Gastroesophageal sphincter (tissue), 4 donors: ENCODE measurements at regions not wholly inside any gene's neighbourhood (a gene's known extent, or its start where the extent isn't known, plus 50 kb on each side); places are given as distances from the start of the nearest gene placed in this dataset.

Experiments used
- ATAC-seq: fragments of 150-250 bp; one replicate; pipeline ENCODE4 v1.9.1; 2016; ENCODE audit warnings: mild to moderate bottlenecking, moderate library complexity
- H3K27ac ChIP-seq, 4 donors: fragments of 200-600 bp; sonication (generic) in 3 of 4; 1 replicate in 3 of 4; 2 replicates in 1 of 4; pipeline ENCODE4 v1.5.1; 2016 to 2019
- H3K27me3 ChIP-seq: fragments of 200-600 bp; sonication (generic); one replicate; pipeline ENCODE4 v1.5.1; 2019
- H3K36me3 ChIP-seq, 2 donors: fragments of 200-600 bp; sonication (generic); one replicate each; pipeline ENCODE4 v1.5.1; 2019; ENCODE audit warnings: control low read depth in 1 of 2
- H3K4me1 ChIP-seq, 3 donors: fragments of 200-600 bp; sonication (generic); 1 replicate in 2 of 3; 2 replicates in 1 of 3; pipeline ENCODE4 v1.5.1; 2016 to 2019; ENCODE audit warnings: control low read depth in 2 of 3
- H3K4me3 ChIP-seq, 2 donors: fragments of 200-600 bp; sonication (generic); one replicate each; pipeline ENCODE4 v1.5.1; 2019; ENCODE audit warnings: mild to moderate bottlenecking in 1 of 2, moderate library complexity in 1 of 2
- H3K9me3 ChIP-seq, 3 donors: fragments of 200-600 bp; sonication (generic); one replicate each; pipeline ENCODE4 v1.5.1; 2017 to 2019; ENCODE audit warnings: control low read depth in 2 of 3
- EP300 ChIP-seq: sonication (generic); formaldehyde crosslinking; IDR thresholded peaks from one replicate; pipeline ENCODE4 v1.6.1; 2017; ENCODE audit warnings: antibody characterized with exemption, mild to moderate bottlenecking
- POLR2A ChIP-seq, 2 donors: fragments of 450-650 bp; IDR thresholded peaks; one replicate each; pipeline ENCODE4 v1.6.1; 2017; ENCODE audit warnings: antibody characterized with exemption in 2 of 2, mild to moderate bottlenecking in 2 of 2, moderate library complexity in 1 of 2
- POLR2AphosphoS5 ChIP-seq: sonication (generic); formaldehyde crosslinking; IDR thresholded peaks from one replicate; pipeline ENCODE4 v1.6.1; 2017; ENCODE audit warnings: antibody characterized with exemption
- WGBS, 2 donors: methylation state at CpG; one replicate each; pipeline ENCODE4 v1.1.5; 2018; ENCODE audit warnings: low coverage in 1 of 2; 5-methylcytosine and 5-hydroxymethylcytosine counted together
- TF ChIP-seq, protein P1 (sequence below), 4 experiments: fragments of 200-600 bp in 2 of 4; fragments of 450-650 bp in 2 of 4; sonication (generic) in 1 of 4; IDR thresholded peaks; one replicate each; pipeline ENCODE4 v1.5.1; 2017 to 2019; ENCODE audit warnings: antibody characterized with exemption in 4 of 4, mild to moderate bottlenecking in 2 of 4, moderate library complexity in 2 of 4

- H3K4me1 ChIP-seq: no peaks in the 10 kb centered on the region
- WGBS, 2 donors: 86% methylated on average over 1 of the region's 1 CpG; no CpG with 5 or more reads in 1 of the 2 donors
- no peak for ATAC-seq
- H3K9me3 ChIP-seq: no peaks in the 10 kb centered on the region
- no peak overlapping the region for H3K4me3 ChIP-seq
- H3K27ac ChIP-seq: no peak overlapping the region
- H3K36me3 ChIP-seq: no peaks in the 10 kb centered on the region
- no peaks in the 10 kb centered on the region for H3K27me3 ChIP-seq
- TF ChIP-seq POLR2A (IDR thresholded peaks at IDR 0.05) (no peak), EP300 (no peak), POLR2AphosphoS5 (no peak)
- TF ChIP-seq, protein P1, sequence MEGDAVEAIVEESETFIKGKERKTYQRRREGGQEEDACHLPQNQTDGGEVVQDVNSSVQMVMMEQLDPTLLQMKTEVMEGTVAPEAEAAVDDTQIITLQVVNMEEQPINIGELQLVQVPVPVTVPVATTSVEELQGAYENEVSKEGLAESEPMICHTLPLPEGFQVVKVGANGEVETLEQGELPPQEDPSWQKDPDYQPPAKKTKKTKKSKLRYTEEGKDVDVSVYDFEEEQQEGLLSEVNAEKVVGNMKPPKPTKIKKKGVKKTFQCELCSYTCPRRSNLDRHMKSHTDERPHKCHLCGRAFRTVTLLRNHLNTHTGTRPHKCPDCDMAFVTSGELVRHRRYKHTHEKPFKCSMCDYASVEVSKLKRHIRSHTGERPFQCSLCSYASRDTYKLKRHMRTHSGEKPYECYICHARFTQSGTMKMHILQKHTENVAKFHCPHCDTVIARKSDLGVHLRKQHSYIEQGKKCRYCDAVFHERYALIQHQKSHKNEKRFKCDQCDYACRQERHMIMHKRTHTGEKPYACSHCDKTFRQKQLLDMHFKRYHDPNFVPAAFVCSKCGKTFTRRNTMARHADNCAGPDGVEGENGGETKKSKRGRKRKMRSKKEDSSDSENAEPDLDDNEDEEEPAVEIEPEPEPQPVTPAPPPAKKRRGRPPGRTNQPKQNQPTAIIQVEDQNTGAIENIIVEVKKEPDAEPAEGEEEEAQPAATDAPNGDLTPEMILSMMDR (IDR thresholded peaks at IDR 0.05): no peak
These were observed 103.6 kb upstream of the EGFLAM start for GRCh38 chr5:38154615-38155204.

DNA sequence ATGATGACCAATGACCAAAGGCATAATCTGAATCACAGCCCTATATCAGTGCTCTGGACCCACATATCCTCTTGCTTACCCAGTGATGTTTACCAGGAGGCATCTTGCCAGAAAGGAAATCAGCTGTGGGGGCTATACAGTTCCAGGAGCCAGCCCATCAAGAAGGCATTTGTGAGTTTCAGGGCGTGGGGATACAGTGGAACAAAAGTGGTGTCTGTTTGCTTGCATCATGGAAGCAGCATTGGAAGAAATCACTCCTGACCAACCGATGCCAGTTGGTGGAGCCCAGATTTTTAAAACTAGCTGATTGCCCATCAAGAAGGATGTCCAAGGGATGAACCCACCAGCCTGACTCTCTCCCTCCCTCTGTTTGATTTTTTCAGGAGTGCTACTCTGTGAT is 106.5 kb upstream of the EGFLAM start:
- no peak for ATAC-seq
- WGBS, 2 donors: 81% methylated on average over 2 of the region's 2 CpGs; no CpG with 5 or more reads in 1 of the 2 donors

GRCh38 chr5:38149815-38150195 is 108.6 kb upstream of the EGFLAM start:
- H3K9me3 ChIP-seq: no peaks in the 10 kb centered on the region
- TF ChIP-seq POLR2A (IDR thresholded peaks at IDR 0.05) (no peak), POLR2AphosphoS5 (no peak)
- TF ChIP-seq, protein P1 (IDR thresholded peaks at IDR 0.05): no peak
- H3K27ac ChIP-seq: no peak overlapping the region
- no peaks in the 10 kb centered on the region for H3K4me1 ChIP-seq
- H3K36me3 ChIP-seq: no peaks in the 10 kb centered on the region
- ATAC-seq: no peak
- no peaks in the 10 kb centered on the region for H3K27me3 ChIP-seq
- no peak overlapping the region for H3K4me3 ChIP-seq

More for the DNA sequence above, 106.5 kb upstream of the EGFLAM start:
- Histone ChIP-seq H3K27me3 (no peaks in the 10 kb centered on the region), H3K4me3 (no peak overlapping the region), H3K36me3 (no peaks in the 10 kb centered on the region), H3K4me1 (no peaks in the 10 kb centered on the region), H3K27ac (no peak overlapping the region), H3K9me3 (no peaks in the 10 kb centered on the region)
- TF ChIP-seq POLR2A (IDR thresholded peaks at IDR 0.05): no peak
- no peak for TF ChIP-seq EP300
- no peak for TF ChIP-seq POLR2AphosphoS5
- TF ChIP-seq, protein P1 (IDR thresholded peaks at IDR 0.05): no peak

DNA sequence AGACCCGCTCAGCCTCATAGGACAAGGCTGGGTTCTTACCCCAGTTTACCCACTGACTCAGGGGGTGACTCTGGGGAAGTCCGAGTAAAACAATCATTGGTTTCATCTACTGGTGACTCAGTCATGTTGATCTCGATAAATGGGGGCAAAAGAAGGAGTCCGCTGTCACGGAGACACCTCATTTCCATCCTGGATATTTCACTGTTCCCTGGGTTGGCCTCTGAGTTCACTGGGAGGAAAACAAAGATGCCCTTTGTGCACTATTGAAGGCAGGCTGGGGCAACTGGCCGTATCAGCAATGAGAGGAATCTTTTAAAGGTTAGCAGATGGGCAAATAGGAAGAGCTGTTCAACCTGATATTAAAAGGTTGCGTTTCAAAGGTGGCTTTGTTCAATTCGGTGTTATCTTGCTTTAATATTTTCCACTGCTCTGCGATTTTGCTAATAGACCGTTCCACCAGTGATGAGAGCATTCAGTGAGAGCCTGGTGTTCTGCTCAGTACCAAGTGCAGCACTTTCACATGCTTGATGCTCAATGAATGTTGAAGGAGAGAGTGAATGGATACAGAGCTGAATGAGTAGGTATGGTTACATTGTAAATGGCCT is 110.2 kb upstream of the EGFLAM start:
- no peak overlapping the region for H3K27ac ChIP-seq
- H3K9me3 ChIP-seq: no peaks in the 10 kb centered on the region
- ATAC-seq: no peak
- WGBS, 2 donors: 78 to 95% methylated on average over 5 to 10 of the region's 10 CpGs
- H3K36me3 ChIP-seq: no peaks in the 10 kb centered on the region
- TF ChIP-seq EP300 (no peak), POLR2AphosphoS5 (no peak), POLR2A (IDR thresholded peaks at IDR 0.05) (no peak)
- TF ChIP-seq, protein P1 (IDR thresholded peaks at IDR 0.05): no peak
- H3K4me1 ChIP-seq: no peaks in the 10 kb centered on the region
- no peaks in the 10 kb centered on the region for H3K27me3 ChIP-seq
- H3K4me3 ChIP-seq: no peak overlapping the region

- H3K27me3 ChIP-seq: no peaks in the 10 kb centered on the region
- WGBS, 2 donors: 85 to 87% methylated on average over 3 of the region's 3 CpGs
- H3K4me1 ChIP-seq: peaks cover 0 to 11% (median 0%) of the 10 kb centered on the region in 3 donors
- TF ChIP-seq EP300 (no peak), POLR2AphosphoS5 (no peak), POLR2A (IDR thresholded peaks at IDR 0.05) (no peak)
- TF ChIP-seq, protein P1 (IDR thresholded peaks at IDR 0.05): no peak
- H3K4me3 ChIP-seq: no peak overlapping the region
- no peaks in the 10 kb centered on the region for H3K9me3 ChIP-seq
- H3K36me3 ChIP-seq: no peaks in the 10 kb centered on the region
- no peak for ATAC-seq
- H3K27ac ChIP-seq: no peak overlapping the region
These were observed 115.0 kb upstream of the EGFLAM start for GRCh38 chr5:38143384-38143783.
